Stomach (tissue), 4 donors: ENCODE measurements at regions not wholly inside any gene's neighbourhood (a gene's known extent, or its start where the extent isn't known, plus 50 kb on each side); places are given as distances from the start of the nearest gene placed in this dataset.

Source experiments
- EP300 ChIP-seq: sonication (generic); formaldehyde crosslinking; IDR thresholded peaks from one replicate; pipeline ENCODE4 v1.6.1; 2017; ENCODE audit warnings: antibody characterized with exemption
- POLR2A ChIP-seq, 4 donors: fragments of 450-650 bp; IDR thresholded peaks; one replicate each; pipeline ENCODE4 v1.6.1; 2016; ENCODE audit warnings: antibody characterized with exemption in 4 of 4, control low read depth in 2 of 4, mild to moderate bottlenecking in 1 of 4, moderate library complexity in 1 of 4
- POLR2AphosphoS5 ChIP-seq, 3 donors: sonication (generic); formaldehyde crosslinking; IDR thresholded peaks; one replicate each; pipeline ENCODE4 v1.6.1; 2016; ENCODE audit warnings: antibody characterized with exemption in 3 of 3
- TF ChIP-seq, protein P1 (sequence below), 7 experiments: fragments of 450-650 bp in 4 of 7; fragments of 200-600 bp in 3 of 7; sonication (generic) in 3 of 7; IDR thresholded peaks; one replicate each; pipeline ENCODE4 v1.5.1; 2016 to 2019; ENCODE audit warnings: antibody characterized with exemption in 7 of 7, control low read depth in 2 of 7, mild to moderate bottlenecking in 1 of 7

GRCh38 chr14:87873741-87874140 lies 119.2 kb downstream of the GALC start:
- TF ChIP-seq, protein P1, sequence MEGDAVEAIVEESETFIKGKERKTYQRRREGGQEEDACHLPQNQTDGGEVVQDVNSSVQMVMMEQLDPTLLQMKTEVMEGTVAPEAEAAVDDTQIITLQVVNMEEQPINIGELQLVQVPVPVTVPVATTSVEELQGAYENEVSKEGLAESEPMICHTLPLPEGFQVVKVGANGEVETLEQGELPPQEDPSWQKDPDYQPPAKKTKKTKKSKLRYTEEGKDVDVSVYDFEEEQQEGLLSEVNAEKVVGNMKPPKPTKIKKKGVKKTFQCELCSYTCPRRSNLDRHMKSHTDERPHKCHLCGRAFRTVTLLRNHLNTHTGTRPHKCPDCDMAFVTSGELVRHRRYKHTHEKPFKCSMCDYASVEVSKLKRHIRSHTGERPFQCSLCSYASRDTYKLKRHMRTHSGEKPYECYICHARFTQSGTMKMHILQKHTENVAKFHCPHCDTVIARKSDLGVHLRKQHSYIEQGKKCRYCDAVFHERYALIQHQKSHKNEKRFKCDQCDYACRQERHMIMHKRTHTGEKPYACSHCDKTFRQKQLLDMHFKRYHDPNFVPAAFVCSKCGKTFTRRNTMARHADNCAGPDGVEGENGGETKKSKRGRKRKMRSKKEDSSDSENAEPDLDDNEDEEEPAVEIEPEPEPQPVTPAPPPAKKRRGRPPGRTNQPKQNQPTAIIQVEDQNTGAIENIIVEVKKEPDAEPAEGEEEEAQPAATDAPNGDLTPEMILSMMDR (IDR thresholded peaks at IDR 0.05), result no peak
- TF ChIP-seq EP300 (no peak), POLR2A (IDR thresholded peaks at IDR 0.05) (no peak), POLR2AphosphoS5 (IDR thresholded peaks at IDR 0.05) (no peak)
